H7 (cell line): ENCODE measurements at regions not wholly inside any gene's neighbourhood (a gene's known extent, or its start where the extent isn't known, plus 50 kb on each side); places are given as distances from the start of the nearest gene placed in this dataset.
"Not testable (repeated sequence)": the region's sequence is repeated elsewhere in the genome, so short reads cannot be mapped to it uniquely, and the experiment has no call there.

Experiments
- DNase-seq: peaks from one replicate; pipeline ENCODE4 v3.0.0; 2012
- H3K27me3 ChIP-seq: 2 replicates; pipeline ENCODE4 v1.6.0; 2011; ENCODE audit warnings: mild to moderate bottlenecking, low read length; ENCODE audit not compliant: control insufficient read depth, insufficient read depth
- H3K36me3 ChIP-seq: replicated peaks from 2 replicates; pipeline ENCODE4 v1.5.1; 2011; ENCODE audit warnings: low read length; ENCODE audit not compliant: control insufficient read depth, insufficient read depth
- H3K4me3 ChIP-seq: 2 replicates; pipeline ENCODE4 v1.5.1; 2011; ENCODE audit warnings: low read depth, mild to moderate bottlenecking, control low read depth, low read length, moderate library complexity; ENCODE audit not compliant: insufficient read depth

DNA sequence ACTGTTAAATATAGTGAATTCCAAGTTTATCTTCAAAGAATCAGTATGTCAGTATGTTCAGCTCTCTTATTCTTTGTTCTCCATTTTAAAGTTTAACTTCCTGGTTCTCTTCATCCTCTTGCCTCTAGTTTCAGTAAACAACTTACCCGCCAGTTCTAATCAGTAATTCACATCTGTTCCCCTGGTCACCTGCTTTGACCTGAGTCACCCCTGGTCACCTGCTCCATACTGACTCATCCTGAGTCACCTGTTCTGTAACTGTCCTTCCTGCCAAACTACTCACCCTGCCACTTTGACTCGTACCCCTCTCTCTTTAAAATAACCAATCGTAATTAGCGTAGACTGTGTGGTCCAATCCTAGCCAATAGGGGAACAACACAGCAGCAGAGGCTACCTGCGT lies 992.7 kb upstream of the HS3ST1 start:
- H3K4me3 ChIP-seq = no peak overlapping the region
- H3K27me3 ChIP-seq = no peaks in the 10 kb centered on the region
- H3K36me3 ChIP-seq = no peaks in the 10 kb centered on the region
- DNase-seq = no peak

DNA sequence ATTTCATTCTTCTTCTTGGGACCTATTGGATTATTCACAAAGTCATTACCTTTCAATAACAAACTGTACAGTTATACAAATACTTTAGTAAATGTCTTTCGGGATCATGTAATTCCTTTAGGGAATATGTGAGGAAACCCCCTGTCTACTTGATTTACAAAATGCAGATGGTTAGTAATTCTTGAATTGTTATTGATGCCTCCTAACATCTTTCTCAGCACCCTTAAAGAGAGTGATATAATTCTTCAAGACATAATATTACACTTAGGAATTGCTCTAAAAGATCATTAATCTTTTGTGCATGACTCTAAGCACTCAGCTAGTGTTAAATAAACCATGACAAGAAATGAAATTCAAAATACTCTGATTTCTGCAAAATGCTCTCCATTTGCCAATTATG lies 988.1 kb upstream of the HS3ST1 start:
- Histone ChIP-seq H3K27me3 (no peaks in the 10 kb centered on the region), H3K4me3 (no peak overlapping the region), H3K36me3 (no peaks in the 10 kb centered on the region)
- no peak for DNase-seq

DNA sequence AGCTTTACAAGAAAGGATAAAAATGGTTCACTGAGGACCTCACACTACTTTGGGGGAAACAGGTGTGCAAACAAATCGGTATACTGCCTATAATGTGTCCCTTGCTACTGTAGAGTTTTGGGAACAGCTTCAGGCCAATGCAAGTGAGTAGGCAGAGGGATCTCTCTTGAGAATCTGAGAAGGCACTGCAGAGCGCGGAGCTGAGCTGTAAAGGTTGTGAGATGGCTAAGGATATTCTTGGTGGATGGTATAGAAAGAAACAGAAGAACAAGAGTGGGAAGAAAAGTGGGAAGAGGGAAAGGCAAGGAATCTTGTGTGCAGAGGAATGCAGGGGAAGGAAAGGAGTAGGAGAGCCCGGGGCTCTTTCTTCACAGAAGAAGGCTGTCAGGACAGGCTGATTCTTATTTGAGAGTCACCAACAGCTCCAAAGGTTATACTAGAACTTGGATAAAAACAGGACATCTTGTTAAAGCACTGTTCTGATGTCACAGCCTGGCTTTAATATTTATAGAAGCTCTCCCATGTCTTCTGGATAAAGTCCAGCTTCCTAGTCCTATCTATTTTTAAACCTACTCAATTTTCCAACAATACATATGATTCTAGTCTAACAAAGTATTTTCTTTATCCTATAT lies 985.6 kb upstream of the HS3ST1 start:
- H3K4me3 ChIP-seq = no peak overlapping the region
- DNase-seq = no peak
- no peaks in the 10 kb centered on the region for H3K27me3 ChIP-seq
- H3K36me3 ChIP-seq = no peaks in the 10 kb centered on the region

DNA sequence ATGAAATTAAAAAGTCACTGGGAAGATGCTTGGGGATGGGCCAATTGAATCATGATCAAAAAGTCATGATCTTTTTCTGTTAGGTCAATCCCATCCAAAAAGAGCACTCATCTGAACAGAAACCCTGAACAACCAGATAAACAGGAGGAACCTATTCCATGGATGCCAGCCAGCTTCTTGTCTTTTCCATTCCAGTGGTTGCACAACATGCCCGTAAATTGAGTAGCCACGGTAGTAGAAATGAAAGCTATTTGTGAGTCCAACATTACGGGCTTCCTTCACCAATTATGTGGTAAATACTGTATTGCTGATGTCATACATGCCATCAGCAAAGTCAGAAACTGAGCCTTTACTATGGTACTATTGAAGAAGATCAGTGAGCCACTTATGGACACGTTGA lies 982.4 kb upstream of the HS3ST1 start:
- H3K4me3 ChIP-seq = no peak overlapping the region
- H3K36me3 ChIP-seq = no peaks in the 10 kb centered on the region
- DNase-seq = no peak
- H3K27me3 ChIP-seq = no peaks in the 10 kb centered on the region

DNA sequence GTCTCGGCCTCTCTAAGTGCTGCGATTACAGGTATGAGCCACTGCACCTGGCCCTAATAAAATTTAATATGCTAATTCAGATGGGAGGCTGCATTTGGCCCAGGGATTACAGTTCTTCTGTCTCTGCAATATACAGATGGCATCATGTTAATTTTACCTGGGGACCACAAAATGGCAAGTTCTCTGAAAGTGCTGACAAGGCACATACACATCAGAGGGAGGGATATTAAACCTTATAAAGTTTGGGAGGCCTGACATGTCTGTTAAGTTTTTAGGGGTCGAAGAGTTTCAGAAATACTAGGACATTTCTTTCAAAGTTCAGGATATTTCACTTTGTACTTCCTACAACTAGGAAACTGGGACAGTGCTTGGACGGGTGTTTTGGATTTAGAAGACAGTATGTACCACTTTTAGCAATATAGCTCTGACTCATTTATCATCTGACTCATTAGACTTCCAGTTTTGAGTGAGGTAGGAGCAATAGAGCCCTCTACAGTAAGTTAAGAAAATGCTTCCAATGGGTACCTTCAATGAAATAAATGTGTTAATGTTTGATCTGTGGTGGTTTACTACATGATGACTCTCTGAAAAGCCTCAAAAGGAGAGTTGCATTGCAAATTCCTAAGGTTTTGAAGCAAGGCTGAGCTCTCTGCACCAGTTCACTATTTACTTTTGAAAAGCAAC lies 981.0 kb upstream of the HS3ST1 start:
- no peaks in the 10 kb centered on the region for H3K27me3 ChIP-seq
- H3K4me3 ChIP-seq = no peak overlapping the region
- DNase-seq = no peak
- no peaks in the 10 kb centered on the region for H3K36me3 ChIP-seq

DNA sequence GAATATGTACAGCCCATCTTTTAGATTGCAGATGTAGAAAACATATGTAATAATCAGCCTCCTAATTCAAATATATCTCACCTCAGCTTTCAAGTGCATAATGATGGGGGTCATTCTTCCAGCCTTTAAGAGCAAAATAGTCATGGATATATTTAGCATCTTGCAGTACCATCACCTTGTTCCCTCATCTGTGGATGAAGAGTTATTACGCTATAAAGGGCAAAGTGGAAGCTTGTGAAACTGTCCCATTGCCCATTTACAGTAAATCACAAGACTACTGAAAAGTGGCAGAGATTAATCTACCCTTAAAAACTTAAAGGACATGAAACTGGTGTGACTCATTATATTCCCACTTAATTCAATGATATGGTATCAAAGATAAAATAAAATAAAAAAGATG lies 979.7 kb upstream of the HS3ST1 start:
- no peak for DNase-seq
- no peak overlapping the region for H3K4me3 ChIP-seq
- no peaks in the 10 kb centered on the region for H3K36me3 ChIP-seq
- no peaks in the 10 kb centered on the region for H3K27me3 ChIP-seq

DNA sequence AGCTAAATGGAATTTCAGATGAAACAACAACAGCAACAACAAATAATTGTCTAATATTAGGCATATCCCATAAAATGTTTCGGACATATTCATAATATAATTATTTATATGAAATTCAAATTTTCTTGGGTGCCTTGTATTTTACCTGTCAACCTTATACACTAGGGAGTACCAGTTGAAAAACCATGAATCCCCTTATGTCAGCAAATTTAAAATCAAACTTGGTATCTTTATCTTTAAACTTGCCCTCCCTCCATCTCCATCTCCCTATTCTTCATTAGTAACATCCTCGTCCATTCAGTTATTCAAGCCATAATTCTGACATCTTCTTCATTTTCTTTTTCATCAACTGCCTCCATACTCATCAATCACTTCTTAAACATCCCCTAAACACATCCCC lies 974.5 kb upstream of the HS3ST1 start:
- DNase-seq = no peak
- Histone ChIP-seq H3K4me3 (no peak overlapping the region), H3K36me3 (no peaks in the 10 kb centered on the region), H3K27me3 (no peaks in the 10 kb centered on the region)

DNA sequence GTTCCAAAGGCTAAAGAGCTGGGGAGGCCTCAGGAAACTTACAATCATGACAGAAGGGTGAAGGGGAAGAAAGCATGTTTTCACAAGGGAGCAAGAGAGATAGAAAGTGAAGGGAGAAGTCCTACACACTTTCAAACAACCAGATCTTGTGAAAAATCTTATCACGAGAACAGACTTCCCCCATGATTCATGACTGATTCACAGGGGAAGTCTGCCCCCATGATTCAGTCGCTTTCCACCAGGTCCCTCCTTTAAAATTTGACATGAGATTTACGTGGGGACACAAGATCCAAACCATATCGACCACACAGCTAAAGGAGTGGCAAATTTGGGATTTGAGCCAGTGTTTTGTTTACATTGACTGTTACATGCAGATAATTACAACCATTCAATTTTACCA lies 971.1 kb upstream of the HS3ST1 start:
- H3K4me3 ChIP-seq = no peak overlapping the region
- no peak for DNase-seq
- no peaks in the 10 kb centered on the region for H3K27me3 ChIP-seq
- no peaks in the 10 kb centered on the region for H3K36me3 ChIP-seq

DNA sequence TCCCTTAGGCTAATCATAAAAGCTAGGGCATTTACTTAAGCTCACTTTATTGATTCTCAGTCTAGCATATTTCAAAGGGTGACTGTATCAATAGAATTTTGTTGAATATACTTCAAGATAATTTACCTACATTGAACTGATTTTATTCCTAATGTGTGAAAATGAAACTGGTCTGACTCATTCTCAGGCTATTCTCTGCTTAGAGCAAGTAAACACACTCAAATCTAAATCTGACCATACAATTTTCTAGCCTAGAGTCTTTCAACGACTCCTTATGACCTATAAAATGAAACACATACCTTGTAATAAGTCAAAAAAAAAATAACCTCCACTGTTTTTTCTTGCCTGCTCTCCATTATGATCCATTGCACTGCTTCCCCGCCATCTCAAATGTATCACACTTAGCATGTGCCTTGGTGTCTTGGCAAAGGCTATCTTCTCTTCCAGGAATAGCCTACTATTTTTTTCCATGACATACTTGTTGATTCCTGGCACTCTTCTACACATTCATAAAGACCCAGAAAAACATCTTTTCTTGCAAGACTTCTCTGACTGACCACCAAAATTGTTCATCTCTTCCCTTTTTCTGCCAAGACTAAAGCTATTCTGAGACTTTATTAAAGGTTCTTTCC lies 965.1 kb upstream of the HS3ST1 start:
- DNase-seq = no peak
- no peaks in the 10 kb centered on the region for H3K27me3 ChIP-seq

DNA sequence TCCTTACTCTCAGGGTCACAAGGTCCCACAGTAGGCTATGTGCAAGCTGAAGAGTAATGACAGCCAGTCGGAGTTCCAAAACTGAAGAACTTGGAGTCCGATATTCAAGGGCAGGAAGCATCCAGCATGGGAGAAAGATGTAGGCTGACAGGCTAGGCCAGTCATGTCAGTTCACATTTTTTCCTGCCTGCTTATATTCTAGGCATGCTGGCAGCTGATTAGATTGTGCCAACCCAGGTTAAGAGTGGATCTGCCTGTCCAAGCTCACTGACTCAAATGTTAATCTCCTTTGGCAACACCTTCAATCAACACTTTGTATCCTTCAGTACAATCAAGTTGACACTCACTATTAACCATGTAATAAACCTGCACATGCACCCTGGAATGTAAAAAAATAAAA lies 960.9 kb upstream of the HS3ST1 start:
- no peak for DNase-seq
- no peaks in the 10 kb centered on the region for H3K27me3 ChIP-seq
- no peak overlapping the region for H3K4me3 ChIP-seq
- H3K36me3 ChIP-seq = no peaks in the 10 kb centered on the region

More for the DNA sequence above, 965.1 kb upstream of the HS3ST1 start:
- H3K36me3 ChIP-seq = no peaks in the 10 kb centered on the region
- no peak overlapping the region for H3K4me3 ChIP-seq

DNA sequence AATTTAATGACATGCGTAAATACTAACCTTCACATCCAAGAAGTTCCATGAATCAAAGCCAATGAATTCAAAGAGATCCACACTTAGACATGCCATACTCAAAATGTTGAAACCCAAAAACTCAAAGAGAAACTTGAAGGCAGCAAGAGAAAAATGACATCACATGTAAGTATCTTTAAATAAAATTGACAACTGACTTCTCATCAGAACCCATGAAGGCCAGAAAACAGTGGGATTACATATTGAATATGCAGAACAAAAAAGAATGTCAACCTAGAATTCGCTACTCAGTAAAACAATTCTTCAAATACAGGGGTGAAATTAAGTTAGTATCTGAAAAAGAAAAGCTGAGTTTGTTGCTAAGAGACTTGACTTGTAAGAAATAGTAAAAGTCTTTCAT lies 953.9 kb upstream of the HS3ST1 start:
- no peaks in the 10 kb centered on the region for H3K36me3 ChIP-seq
- no peak overlapping the region for H3K4me3 ChIP-seq
- no peak for DNase-seq
- no peaks in the 10 kb centered on the region for H3K27me3 ChIP-seq

DNA sequence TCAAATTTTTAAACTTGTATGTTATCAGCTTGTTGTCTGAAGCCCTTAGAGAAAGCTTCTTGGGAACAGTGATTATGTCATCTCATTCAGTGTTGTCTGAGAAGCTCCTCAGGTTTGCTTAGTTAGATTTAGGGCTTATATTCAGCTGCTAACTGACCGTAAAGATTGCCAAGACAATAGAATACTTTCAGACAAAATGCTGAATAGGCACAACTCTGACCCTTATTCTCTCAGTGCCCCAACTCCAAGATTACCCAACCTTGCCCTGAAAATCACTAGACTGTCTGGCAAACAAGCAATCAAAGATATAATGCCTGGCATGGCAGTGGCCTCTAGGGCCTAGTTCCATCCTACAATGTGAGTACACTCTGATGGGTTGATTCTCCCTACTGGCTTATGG lies 950.5 kb upstream of the HS3ST1 start:
- H3K4me3 ChIP-seq = no peak overlapping the region
- H3K27me3 ChIP-seq = no peaks in the 10 kb centered on the region
- DNase-seq = no peak
- no peaks in the 10 kb centered on the region for H3K36me3 ChIP-seq

DNA sequence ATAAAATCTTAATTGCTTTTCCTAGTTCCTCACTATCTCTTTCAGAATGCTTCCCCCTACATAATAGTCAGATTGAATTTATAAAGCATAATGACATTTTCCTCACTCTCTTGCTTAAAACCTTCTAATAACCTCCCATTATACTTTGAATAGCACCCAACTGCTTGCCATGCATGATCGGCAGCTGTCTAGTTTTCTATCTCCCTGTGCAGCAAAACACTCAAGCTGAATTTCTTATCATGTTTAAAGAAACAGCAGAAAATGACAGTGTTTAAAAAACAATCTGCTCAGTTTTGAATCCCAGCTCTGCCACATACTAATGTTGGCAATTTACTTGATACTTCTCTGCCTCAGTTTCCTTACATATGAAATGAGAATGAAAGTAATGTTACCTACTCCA lies 947.1 kb upstream of the HS3ST1 start:
- DNase-seq = no peak
- no peaks in the 10 kb centered on the region for H3K36me3 ChIP-seq

DNA sequence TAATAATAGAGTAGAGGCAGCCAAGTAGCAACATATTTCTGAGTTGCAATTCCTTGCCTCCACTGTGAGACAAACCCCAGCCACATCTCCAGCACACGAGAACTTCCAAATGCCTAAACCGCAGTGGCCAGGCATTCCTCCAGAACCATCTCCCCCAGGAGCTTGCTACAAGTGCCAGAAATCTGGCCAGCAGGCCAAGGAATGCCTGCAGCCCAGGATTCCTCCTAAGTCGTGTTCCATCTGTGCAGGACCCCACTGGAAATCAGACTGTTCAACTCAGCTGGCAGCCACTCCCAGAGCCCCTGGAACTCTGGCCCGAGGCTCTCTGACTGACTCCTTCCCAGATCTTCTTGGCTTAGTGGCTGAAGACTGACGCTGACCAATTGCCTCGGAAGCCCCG lies 937.2 kb upstream of the HS3ST1 start:
- not testable (repeated sequence) for DNase-seq, H3K36me3 ChIP-seq, H3K27me3 ChIP-seq, H3K4me3 ChIP-seq

More for the DNA sequence above, 947.1 kb upstream of the HS3ST1 start:
- no peak overlapping the region for H3K4me3 ChIP-seq
- no peaks in the 10 kb centered on the region for H3K27me3 ChIP-seq

DNA sequence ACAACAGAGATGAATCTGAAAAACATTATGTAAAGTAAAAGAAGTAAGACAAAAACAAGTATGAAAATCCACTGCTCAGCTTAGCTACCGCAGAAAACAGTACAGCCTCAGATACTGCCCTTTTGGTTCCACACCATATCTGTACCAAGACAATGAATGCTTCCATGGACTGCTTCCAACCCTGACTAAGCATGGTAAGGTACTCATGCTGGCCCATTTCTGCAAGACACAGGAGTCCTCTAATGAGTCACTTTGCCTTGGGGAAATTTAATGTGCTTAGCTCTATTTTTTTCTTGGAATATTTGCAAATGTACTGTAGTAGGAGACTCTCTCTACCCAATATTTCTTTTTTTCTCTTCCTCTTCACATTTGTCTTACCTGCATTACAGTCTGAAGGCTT lies 931.7 kb upstream of the HS3ST1 start:
- Histone ChIP-seq H3K36me3 (no peaks in the 10 kb centered on the region), H3K4me3 (no peak overlapping the region), H3K27me3 (no peaks in the 10 kb centered on the region)
- DNase-seq = no peak
